ENCODE measurements at regions not wholly inside any gene's neighbourhood (a gene's known extent, or its start where the extent isn't known, plus 50 kb on each side); places are given as distances from the start of the nearest gene placed in this dataset.

GRCh38 chr7:80044796-80045195 is 89.8 kb upstream of the GNAI1 start:
- Histone ChIP-seq H3K4me3 (ENCODE audit: low read length in 2 of 2) (no peak overlapping the region), H3K18ac (ENCODE audit: low read length) (no peak overlapping the region), H3K4me1 (ENCODE audit: control insufficient read depth in 2 of 2, insufficient read depth in 1 of 2, low read depth in 1 of 2, low read length in 2 of 2) (no peaks in the 10 kb centered on the region), H2BK15ac (ENCODE audit: low read length) (no peak overlapping the region), H2AK5ac (ENCODE audit: low read depth, low read length) (no peak overlapping the region), H2AFZ (ENCODE audit: low read length) (no peak overlapping the region), H2BK12ac (ENCODE audit: low read length) (no peak overlapping the region), H3K4ac (ENCODE audit: low read length) (no peak overlapping the region), H3K79me1 (ENCODE audit: low read depth, low read length) (no peaks in the 10 kb centered on the region), H3K27me3 (ENCODE audit: control insufficient read depth in 3 of 3, insufficient read depth in 3 of 3, low read depth in 1 of 3, low read length in 3 of 3) (no peaks in the 10 kb centered on the region), H3K4me2 (ENCODE audit: insufficient read depth, low read length, poor library complexity, severe bottlenecking) (no peak overlapping the region), H3K36me3 (replicated peaks in 1 of 2; ENCODE audit: control insufficient read depth in 2 of 2, insufficient read depth in 2 of 2, low read length in 2 of 2) (no peaks in the 10 kb centered on the region), H3K9me3 (replicated peaks in 1 of 2; ENCODE audit: control insufficient read depth in 2 of 2, insufficient read depth in 1 of 2, low read depth in 1 of 2, low read length in 2 of 2) (peaks cover 4 to 10% of the 10 kb centered on the region in 2 donors), H4K91ac (ENCODE audit: low read depth, low read length, poor library complexity) (no peak overlapping the region), H2BK120ac (ENCODE audit: low read depth, low read length) (no peak overlapping the region), H3K27ac (replicated peaks; ENCODE audit: low read length) (no peak overlapping the region), H3K14ac (ENCODE audit: low read length) (no peak overlapping the region), H2BK5ac (ENCODE audit: low read length) (no peak overlapping the region), H3K9ac (ENCODE audit: low read depth, low read length, poor library complexity) (no peak overlapping the region), H3K23ac (ENCODE audit: low read depth, low read length, poor library complexity) (no peak overlapping the region), H4K8ac (ENCODE audit: low read depth, low read length) (no peak overlapping the region)
- WGBS, 2 donors (ENCODE audit: extremely low coverage in 2 of 2, insufficient read length in 2 of 2, insufficient replicate concordance in 1 of 2) = no CpG with 5 or more reads among the region's 4 CpGs
- no peak for DNase-seq (ENCODE audit: low spot score)

DNA sequence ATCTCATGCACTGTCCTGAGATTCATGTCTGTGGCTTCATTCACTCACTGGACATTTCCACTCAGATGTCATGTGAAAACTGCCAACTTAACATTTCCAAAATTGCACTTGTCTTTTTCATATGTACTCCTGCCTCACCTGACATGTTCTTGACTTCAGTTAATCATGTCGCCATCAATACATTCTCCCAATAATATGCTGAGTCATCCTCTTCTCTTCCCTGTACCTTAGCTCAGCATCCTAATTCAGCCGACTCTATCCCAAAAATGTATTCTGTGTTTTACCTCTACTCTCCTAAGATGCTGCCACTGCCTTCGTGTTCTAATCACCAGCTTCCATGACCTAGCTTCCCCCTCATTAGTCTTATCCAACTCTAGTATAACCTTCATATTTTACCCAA is 93.9 kb upstream of the GNAI1 start:
- Histone ChIP-seq H2AK5ac (ENCODE audit: low read depth, low read length) (no peak overlapping the region), H4K8ac (ENCODE audit: low read depth, low read length) (no peak overlapping the region), H3K4me1 (ENCODE audit: control insufficient read depth in 2 of 2, insufficient read depth in 1 of 2, low read depth in 1 of 2, low read length in 2 of 2) (no peaks in the 10 kb centered on the region), H3K4me2 (ENCODE audit: insufficient read depth, low read length, poor library complexity, severe bottlenecking) (no peak overlapping the region), H3K4ac (ENCODE audit: low read length) (no peak overlapping the region), H2AFZ (ENCODE audit: low read length) (no peak overlapping the region), H2BK12ac (ENCODE audit: low read length) (no peak overlapping the region), H3K14ac (ENCODE audit: low read length) (no peak overlapping the region), H3K36me3 (replicated peaks in 1 of 2; ENCODE audit: control insufficient read depth in 2 of 2, insufficient read depth in 2 of 2, low read length in 2 of 2) (no peaks in the 10 kb centered on the region), H3K18ac (ENCODE audit: low read length) (no peak overlapping the region), H3K79me1 (ENCODE audit: low read depth, low read length) (no peaks in the 10 kb centered on the region), H3K4me3 (ENCODE audit: low read length in 2 of 2) (no peak overlapping the region), H3K9me3 (replicated peaks in 1 of 2; ENCODE audit: control insufficient read depth in 2 of 2, insufficient read depth in 1 of 2, low read depth in 1 of 2, low read length in 2 of 2) (peaks cover 4 to 10% of the 10 kb centered on the region in 2 donors), H2BK120ac (ENCODE audit: low read depth, low read length) (no peak overlapping the region), H3K9ac (ENCODE audit: low read depth, low read length, poor library complexity) (no peak overlapping the region), H3K27ac (replicated peaks; ENCODE audit: low read length) (no peak overlapping the region), H2BK15ac (ENCODE audit: low read length) (no peak overlapping the region), H2BK5ac (ENCODE audit: low read length) (no peak overlapping the region), H3K27me3 (ENCODE audit: control insufficient read depth in 3 of 3, insufficient read depth in 3 of 3, low read depth in 1 of 3, low read length in 3 of 3) (no peaks in the 10 kb centered on the region), H4K91ac (ENCODE audit: low read depth, low read length, poor library complexity) (no peak overlapping the region), H3K23ac (ENCODE audit: low read depth, low read length, poor library complexity) (no peak overlapping the region)
- no CpG with 5 or more reads among the region's 3 CpGs for WGBS, 2 donors (ENCODE audit: extremely low coverage in 2 of 2, insufficient read length in 2 of 2, insufficient replicate concordance in 1 of 2)
- DNase-seq (ENCODE audit: low spot score) = no peak

GRCh38 chr7:80040335-80040734 is 94.3 kb upstream of the GNAI1 start:
- Histone ChIP-seq H3K4me3 (ENCODE audit: low read length in 2 of 2) (no peak overlapping the region), H3K4me1 (ENCODE audit: control insufficient read depth in 2 of 2, insufficient read depth in 1 of 2, low read depth in 1 of 2, low read length in 2 of 2) (no peaks in the 10 kb centered on the region), H2BK5ac (ENCODE audit: low read length) (no peak overlapping the region), H3K14ac (ENCODE audit: low read length) (no peak overlapping the region), H3K23ac (ENCODE audit: low read depth, low read length, poor library complexity) (no peak overlapping the region), H3K9me3 (replicated peaks in 1 of 2; ENCODE audit: control insufficient read depth in 2 of 2, insufficient read depth in 1 of 2, low read depth in 1 of 2, low read length in 2 of 2) (peaks cover 4 to 10% of the 10 kb centered on the region in 2 donors), H4K8ac (ENCODE audit: low read depth, low read length) (no peak overlapping the region), H4K91ac (ENCODE audit: low read depth, low read length, poor library complexity) (no peak overlapping the region), H2BK15ac (ENCODE audit: low read length) (no peak overlapping the region), H2BK120ac (ENCODE audit: low read depth, low read length) (no peak overlapping the region), H3K79me1 (ENCODE audit: low read depth, low read length) (no peaks in the 10 kb centered on the region), H3K4ac (ENCODE audit: low read length) (no peak overlapping the region), H3K18ac (ENCODE audit: low read length) (no peak overlapping the region), H3K4me2 (ENCODE audit: insufficient read depth, low read length, poor library complexity, severe bottlenecking) (no peak overlapping the region), H3K36me3 (replicated peaks in 1 of 2; ENCODE audit: control insufficient read depth in 2 of 2, insufficient read depth in 2 of 2, low read length in 2 of 2) (no peaks in the 10 kb centered on the region), H3K27ac (replicated peaks; ENCODE audit: low read length) (no peak overlapping the region), H3K27me3 (ENCODE audit: control insufficient read depth in 3 of 3, insufficient read depth in 3 of 3, low read depth in 1 of 3, low read length in 3 of 3) (no peaks in the 10 kb centered on the region), H3K9ac (ENCODE audit: low read depth, low read length, poor library complexity) (no peak overlapping the region), H2AFZ (ENCODE audit: low read length) (no peak overlapping the region), H2AK5ac (ENCODE audit: low read depth, low read length) (no peak overlapping the region), H2BK12ac (ENCODE audit: low read length) (no peak overlapping the region)
- DNase-seq (ENCODE audit: low spot score) = no peak
- no CpG with 5 or more reads among the region's 2 CpGs for WGBS, 2 donors (ENCODE audit: extremely low coverage in 2 of 2, insufficient read length in 2 of 2, insufficient replicate concordance in 1 of 2)

- H3K9ac ChIP-seq (ENCODE audit: low read depth, low read length, poor library complexity) = no peak overlapping the region
- H3K27ac ChIP-seq (replicated peaks; ENCODE audit: low read length) = no peak overlapping the region
- H3K4me2 ChIP-seq (ENCODE audit: insufficient read depth, low read length, poor library complexity, severe bottlenecking) = no peak overlapping the region
- peaks cover 0 to 1% of the 10 kb centered on the region in 2 donors for H3K9me3 ChIP-seq (replicated peaks in 1 of 2; ENCODE audit: control insufficient read depth in 2 of 2, insufficient read depth in 1 of 2, low read depth in 1 of 2, low read length in 2 of 2)
- H2BK5ac ChIP-seq (ENCODE audit: low read length) = no peak overlapping the region
- no peaks in the 10 kb centered on the region for H3K4me1 ChIP-seq (ENCODE audit: control insufficient read depth in 2 of 2, insufficient read depth in 1 of 2, low read depth in 1 of 2, low read length in 2 of 2)
- H2BK12ac ChIP-seq (ENCODE audit: low read length) = no peak overlapping the region
- no peak overlapping the region for H4K91ac ChIP-seq (ENCODE audit: low read depth, low read length, poor library complexity)
- H3K23ac ChIP-seq (ENCODE audit: low read depth, low read length, poor library complexity) = no peak overlapping the region
- no peaks in the 10 kb centered on the region for H3K36me3 ChIP-seq (replicated peaks in 1 of 2; ENCODE audit: control insufficient read depth in 2 of 2, insufficient read depth in 2 of 2, low read length in 2 of 2)
- no peaks in the 10 kb centered on the region for H3K27me3 ChIP-seq (ENCODE audit: control insufficient read depth in 3 of 3, insufficient read depth in 3 of 3, low read depth in 1 of 3, low read length in 3 of 3)
- WGBS, 2 donors (ENCODE audit: extremely low coverage in 2 of 2, insufficient read length in 2 of 2, insufficient replicate concordance in 1 of 2) = no CpG with 5 or more reads among the region's 5 CpGs
- H2BK15ac ChIP-seq (ENCODE audit: low read length) = no peak overlapping the region
- no peak overlapping the region for H2AFZ ChIP-seq (ENCODE audit: low read length)
- DNase-seq (ENCODE audit: low spot score) = no peak
- H3K18ac ChIP-seq (ENCODE audit: low read length) = no peak overlapping the region
- no peak overlapping the region for H3K14ac ChIP-seq (ENCODE audit: low read length)
- no peak overlapping the region for H4K8ac ChIP-seq (ENCODE audit: low read depth, low read length)
- H3K4me3 ChIP-seq (ENCODE audit: low read length in 2 of 2) = no peak overlapping the region
- no peaks in the 10 kb centered on the region for H3K79me1 ChIP-seq (ENCODE audit: low read depth, low read length)
- H3K4ac ChIP-seq (ENCODE audit: low read length) = no peak overlapping the region
- H2BK120ac ChIP-seq (ENCODE audit: low read depth, low read length) = no peak overlapping the region
- H2AK5ac ChIP-seq (ENCODE audit: low read depth, low read length) = no peak overlapping the region
These were observed 95.3 kb upstream of the GNAI1 start for GRCh38 chr7:80039251-80039884.
